Superior temporal gyrus (tissue), 1 donor: ENCODE measurements at regions not wholly inside any gene's neighbourhood (a gene's known extent, or its start where the extent isn't known, plus 50 kb on each side); places are given as distances from the start of the nearest gene placed in this dataset.
"Not testable (repeated sequence)": the region's sequence is repeated elsewhere in the genome, so short reads cannot be mapped to it uniquely, and the experiment has no call there.

Experiments
- DNase-seq: peaks from one replicate; pipeline ENCODE4 v3.0.0-alpha.2; 2016; ENCODE audit errors: extremely low spot score

- DNase-seq: no peak
Measured at GRCh38 chr16:86828202-86828601, 249.9 kb downstream of the FOXL1 start.

- DNase-seq: no peak
Measured at GRCh38 chr16:86828653-86829052, 250.3 kb downstream of the FOXL1 start.

- no peak for DNase-seq
Measured at GRCh38 chr16:86831366-86831765, 253.0 kb downstream of the FOXL1 start.

GRCh38 chr16:86833136-86833535, 254.8 kb downstream of the FOXL1 start:
- no peak for DNase-seq

GRCh38 chr16:86834451-86835035, 256.2 kb downstream of the FOXL1 start:
- no peak for DNase-seq

GRCh38 chr16:86835982-86836381, 257.6 kb downstream of the FOXL1 start:
- no peak for DNase-seq

GRCh38 chr16:86836503-86837129, 258.3 kb downstream of the FOXL1 start:
- DNase-seq: no peak

- no peak for DNase-seq
Measured at GRCh38 chr16:86843812-86844211, 265.5 kb downstream of the FOXL1 start.

GRCh38 chr16:86844695-86845094, 266.3 kb downstream of the FOXL1 start:
- no peak for DNase-seq

- DNase-seq: no peak
Measured at GRCh38 chr16:86846136-86846535, 267.8 kb downstream of the FOXL1 start.

GRCh38 chr16:86848821-86849220, 270.5 kb downstream of the FOXL1 start:
- no peak for DNase-seq

- no peak for DNase-seq
Measured at GRCh38 chr16:86850670-86851069, 272.3 kb downstream of the FOXL1 start.

- DNase-seq: no peak
Measured at GRCh38 chr16:86852135-86852534, 273.8 kb downstream of the FOXL1 start.

GRCh38 chr16:86854058-86854621, 275.8 kb downstream of the FOXL1 start:
- DNase-seq: no peak

GRCh38 chr16:86854626-86855294, 276.4 kb downstream of the FOXL1 start:
- no peak for DNase-seq

GRCh38 chr16:86856946-86857586, 278.7 kb downstream of the FOXL1 start:
- no peak for DNase-seq

GRCh38 chr16:86857807-86858206, 279.5 kb downstream of the FOXL1 start:
- no peak for DNase-seq

GRCh38 chr16:86858501-86858900, 280.2 kb downstream of the FOXL1 start:
- DNase-seq: no peak

- DNase-seq: not testable (repeated sequence)
Measured at GRCh38 chr16:86861270-86861858, 283.0 kb downstream of the FOXL1 start.

- no peak for DNase-seq
Measured at GRCh38 chr16:86862595-86863280, 284.4 kb downstream of the FOXL1 start.

GRCh38 chr16:86863609-86864008, 285.3 kb downstream of the FOXL1 start:
- DNase-seq: no peak
